HG03159 (cell line): ENCODE measurements at regions not wholly inside any gene's neighbourhood (a gene's known extent, or its start where the extent isn't known, plus 50 kb on each side); places are given as distances from the start of the nearest gene placed in this dataset.

Source experiments
- ATAC-seq: cut with Tn5 transposase; IDR thresholded peaks from one replicate; pipeline ENCODE4 v1.9.1; 2021; ENCODE audit warnings: mild to moderate bottlenecking, moderate library complexity; ENCODE audit not compliant: unreplicated experiment

DNA sequence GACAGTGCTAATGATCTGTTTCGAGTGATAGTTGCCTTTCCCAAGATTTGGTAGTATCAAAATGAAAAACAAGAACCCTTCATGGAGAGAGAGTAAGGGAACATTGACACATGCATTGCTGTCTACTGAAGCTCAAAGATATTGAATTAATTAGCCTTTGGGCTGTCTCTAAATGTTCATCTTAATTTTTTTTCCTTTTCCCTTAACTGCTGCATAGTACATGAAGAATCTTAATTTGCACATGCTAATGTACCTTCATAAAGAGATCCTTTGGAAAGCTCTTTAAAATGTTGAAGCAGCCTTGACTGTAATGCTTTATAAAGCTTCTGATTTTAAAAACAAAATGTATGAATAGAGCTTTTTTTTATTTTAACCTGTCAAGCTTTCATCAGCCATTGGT is 452.2 kb downstream of the TUSC7 start:
- ATAC-seq = no peak

- no peak for ATAC-seq
Measured at GRCh38 chr3:117165176-117165575, 455.6 kb downstream of the TUSC7 start.

GRCh38 chr3:117165601-117166051 is 456.0 kb downstream of the TUSC7 start:
- no peak for ATAC-seq

DNA sequence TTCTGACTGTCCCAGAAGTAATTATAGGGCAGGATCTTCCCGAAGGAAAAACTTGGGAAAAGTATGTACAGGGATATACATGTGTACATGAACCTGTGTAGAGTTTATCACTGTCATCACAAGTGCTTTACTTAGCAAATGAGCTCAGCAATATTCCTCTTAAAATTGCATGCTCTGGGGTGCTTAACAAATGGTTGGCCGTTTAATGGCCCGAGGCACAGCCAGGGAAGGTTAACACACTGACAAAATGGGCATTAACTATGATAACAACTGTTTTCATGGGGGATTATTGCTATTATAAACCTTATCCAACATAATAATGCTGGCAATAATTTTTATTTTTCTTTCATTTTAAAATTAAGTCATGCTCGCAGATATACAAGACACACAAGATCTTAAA is 459.3 kb downstream of the TUSC7 start:
- no peak for ATAC-seq

DNA sequence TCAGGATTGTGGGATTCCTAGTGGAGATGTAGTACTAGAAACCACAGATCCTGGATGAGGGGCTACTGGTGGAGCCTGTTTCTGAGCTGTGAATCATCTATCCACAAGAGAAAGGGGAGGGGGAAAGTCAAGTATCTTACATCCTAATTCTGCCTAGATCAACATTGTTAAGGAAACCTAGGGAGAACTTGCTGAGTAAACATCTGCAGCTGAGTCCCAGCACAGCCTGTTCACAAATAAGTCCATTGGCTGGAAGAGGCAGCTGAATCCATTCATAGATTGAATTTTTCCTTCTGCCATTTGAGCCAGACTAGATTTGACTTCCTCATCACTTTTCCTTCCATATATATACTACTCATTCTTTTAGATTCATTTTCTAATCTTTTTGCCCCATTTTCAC is 460.5 kb downstream of the TUSC7 start:
- no peak for ATAC-seq

DNA sequence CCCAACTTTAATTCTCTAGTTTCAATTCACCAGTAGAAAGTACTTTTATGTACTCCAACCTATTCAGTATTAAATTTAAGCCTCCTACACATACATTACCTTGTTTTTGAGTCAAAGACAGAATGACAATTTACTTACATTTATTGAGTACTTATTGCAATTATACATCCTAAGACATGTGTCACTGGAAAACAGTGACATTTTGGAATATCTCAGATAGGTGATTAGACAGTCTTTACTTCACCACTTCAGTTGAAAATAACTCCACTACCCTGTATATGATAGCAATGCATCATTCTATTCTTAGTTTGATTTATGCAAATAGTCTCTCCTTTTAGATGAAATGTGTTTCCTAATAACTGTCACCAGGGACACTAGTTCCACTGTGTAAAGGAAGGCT is 461.5 kb downstream of the TUSC7 start:
- ATAC-seq = no peak

- ATAC-seq = no peak
Measured at GRCh38 chr3:117172426-117172825, 462.8 kb downstream of the TUSC7 start.

- ATAC-seq = no peak
Measured at GRCh38 chr3:117181222-117181621, 471.6 kb downstream of the TUSC7 start.

GRCh38 chr3:117184574-117184973 is 475.0 kb downstream of the TUSC7 start:
- ATAC-seq = no peak

DNA sequence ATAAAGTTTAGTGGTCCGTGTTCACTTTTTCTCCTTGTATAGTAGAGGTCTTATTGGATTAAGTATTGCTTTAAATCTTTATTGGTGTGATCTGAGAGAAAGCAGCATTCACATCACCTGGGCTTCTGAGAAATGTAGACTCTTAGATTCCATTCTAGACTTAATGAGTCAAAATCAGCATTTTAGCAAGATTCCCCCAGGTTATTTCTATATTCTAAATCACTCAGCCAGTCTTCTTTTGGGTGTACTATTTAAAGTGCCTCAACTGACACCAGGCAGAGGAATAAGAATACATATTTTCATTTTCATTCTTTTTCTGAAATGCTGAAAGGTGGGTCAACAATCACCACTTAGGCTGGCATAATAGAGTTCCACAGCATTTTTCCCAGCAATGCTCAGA is 481.7 kb downstream of the TUSC7 start:
- no peak for ATAC-seq

DNA sequence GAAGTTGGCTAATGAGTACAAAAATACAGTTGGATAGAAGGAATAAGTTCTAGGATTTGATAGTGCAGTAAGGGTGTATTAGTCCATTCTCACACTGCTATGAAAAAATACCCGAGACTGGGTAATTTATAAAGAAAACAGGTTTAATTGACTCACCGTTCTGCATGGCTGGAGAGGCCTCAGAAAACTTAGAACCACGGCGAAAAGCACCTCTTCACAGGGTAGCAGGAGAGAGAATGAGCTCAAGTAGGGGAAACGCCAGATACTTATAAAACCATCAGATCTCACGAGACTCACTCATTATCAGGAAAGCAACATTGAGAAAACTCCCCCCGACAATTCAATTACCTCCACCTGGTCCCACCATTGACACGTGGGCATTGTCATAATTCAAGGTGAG is 483.3 kb downstream of the TUSC7 start:
- no peak for ATAC-seq

GRCh38 chr3:117193390-117193789 is 483.8 kb downstream of the TUSC7 start:
- no peak for ATAC-seq

GRCh38 chr3:117195034-117195433 is 485.5 kb downstream of the TUSC7 start:
- no peak for ATAC-seq

GRCh38 chr3:117200962-117201361 is 491.4 kb downstream of the TUSC7 start:
- ATAC-seq = no peak

GRCh38 chr3:117201901-117202774 is 492.6 kb downstream of the TUSC7 start:
- ATAC-seq = no peak

- ATAC-seq = no peak
Measured at GRCh38 chr3:117217355-117217754, 507.8 kb downstream of the TUSC7 start.

DNA sequence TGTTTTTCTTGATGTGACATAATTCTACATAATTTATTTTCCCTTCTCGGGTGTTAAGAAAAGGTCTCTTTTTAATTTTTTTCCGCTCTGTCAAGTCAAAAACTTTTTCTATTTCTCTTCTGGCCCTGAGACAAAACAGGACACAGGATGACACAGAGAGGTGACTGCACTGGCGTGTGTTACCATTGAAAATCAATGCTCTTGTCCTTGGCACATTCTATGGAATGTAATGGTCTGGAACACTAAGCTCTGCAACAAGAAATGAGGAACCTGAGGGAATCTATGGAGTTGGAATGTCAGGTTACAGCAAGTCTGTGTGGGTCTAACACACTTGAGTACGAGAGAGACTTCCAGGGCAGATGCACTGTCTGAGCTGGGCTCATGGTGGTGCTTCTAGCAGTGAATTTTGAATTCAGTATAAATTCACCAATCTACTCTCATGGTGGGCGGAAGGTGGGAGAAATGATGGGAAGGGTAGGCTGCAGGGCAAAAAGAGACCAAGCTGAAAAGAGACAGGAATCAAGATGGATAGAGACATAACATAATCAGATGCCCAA is 508.3 kb downstream of the TUSC7 start:
- ATAC-seq = no peak

GRCh38 chr3:117218641-117219048 is 509.1 kb downstream of the TUSC7 start:
- no peak for ATAC-seq

DNA sequence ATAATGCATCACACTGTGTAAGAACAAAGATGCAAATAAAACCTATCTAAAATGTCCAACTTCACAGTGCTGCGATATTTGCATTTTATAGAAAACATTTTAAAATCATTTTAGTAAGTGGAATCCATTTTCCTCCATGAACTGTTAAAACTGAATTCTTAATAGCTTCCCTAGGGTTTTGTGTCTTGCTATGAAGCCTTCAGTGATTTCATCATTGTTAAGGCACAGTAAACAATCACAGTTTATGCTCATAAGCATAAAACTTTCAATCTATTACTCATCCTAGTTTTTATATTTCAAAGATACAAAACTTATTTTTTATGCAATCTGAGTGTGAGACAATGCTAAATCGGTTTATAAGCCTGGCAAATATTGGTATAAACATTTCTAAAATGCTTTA is 509.7 kb downstream of the TUSC7 start:
- no peak for ATAC-seq

- ATAC-seq = peak; percentile 62
Measured at GRCh38 chr3:117226932-117227331, 517.4 kb downstream of the TUSC7 start.

- no peak for ATAC-seq
Measured at GRCh38 chr3:117228466-117228865, 518.9 kb downstream of the TUSC7 start.

DNA sequence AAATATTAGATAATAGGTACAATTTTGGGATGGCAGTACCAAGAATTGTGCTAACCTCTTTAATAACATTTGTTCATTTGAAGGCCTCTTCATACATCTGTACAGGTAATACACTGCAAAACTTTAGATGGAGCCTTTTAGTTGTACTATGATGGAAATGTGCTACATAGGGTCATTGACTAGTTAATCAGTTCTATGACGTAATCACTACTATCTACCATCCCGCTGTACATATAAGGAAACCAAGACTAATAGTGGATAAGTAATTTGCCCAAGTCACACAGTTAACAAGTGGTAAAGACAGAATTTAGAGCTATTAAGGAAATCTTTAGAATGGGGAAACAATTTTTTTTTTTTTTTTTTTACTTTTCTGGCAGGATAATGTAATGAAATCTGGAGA is 521.3 kb downstream of the TUSC7 start:
- ATAC-seq = no peak

GRCh38 chr3:117234331-117234730 is 524.8 kb downstream of the TUSC7 start:
- no peak for ATAC-seq
